ENCODE measurements at regions not wholly inside any gene's neighbourhood (a gene's known extent, or its start where the extent isn't known, plus 50 kb on each side); places are given as distances from the start of the nearest gene placed in this dataset.

- TF ChIP-seq, protein P1, sequence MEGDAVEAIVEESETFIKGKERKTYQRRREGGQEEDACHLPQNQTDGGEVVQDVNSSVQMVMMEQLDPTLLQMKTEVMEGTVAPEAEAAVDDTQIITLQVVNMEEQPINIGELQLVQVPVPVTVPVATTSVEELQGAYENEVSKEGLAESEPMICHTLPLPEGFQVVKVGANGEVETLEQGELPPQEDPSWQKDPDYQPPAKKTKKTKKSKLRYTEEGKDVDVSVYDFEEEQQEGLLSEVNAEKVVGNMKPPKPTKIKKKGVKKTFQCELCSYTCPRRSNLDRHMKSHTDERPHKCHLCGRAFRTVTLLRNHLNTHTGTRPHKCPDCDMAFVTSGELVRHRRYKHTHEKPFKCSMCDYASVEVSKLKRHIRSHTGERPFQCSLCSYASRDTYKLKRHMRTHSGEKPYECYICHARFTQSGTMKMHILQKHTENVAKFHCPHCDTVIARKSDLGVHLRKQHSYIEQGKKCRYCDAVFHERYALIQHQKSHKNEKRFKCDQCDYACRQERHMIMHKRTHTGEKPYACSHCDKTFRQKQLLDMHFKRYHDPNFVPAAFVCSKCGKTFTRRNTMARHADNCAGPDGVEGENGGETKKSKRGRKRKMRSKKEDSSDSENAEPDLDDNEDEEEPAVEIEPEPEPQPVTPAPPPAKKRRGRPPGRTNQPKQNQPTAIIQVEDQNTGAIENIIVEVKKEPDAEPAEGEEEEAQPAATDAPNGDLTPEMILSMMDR (IDR thresholded peaks at IDR 0.05) = no peak
- TF ChIP-seq POLR2A (IDR thresholded peaks at IDR 0.05) = no peak
Observed at GRCh38 chr12:127308148-127308547, 958.8 kb upstream of the TMEM132C start.
